Thoracic aorta (tissue), 2 donors: ENCODE measurements at regions not wholly inside any gene's neighbourhood (a gene's known extent, or its start where the extent isn't known, plus 50 kb on each side); places are given as distances from the start of the nearest gene placed in this dataset.
A peak's percentile ranks its signal among the peaks of the same experiment; 100 is the strongest.
"Not testable (repeated sequence)": the region's sequence is repeated elsewhere in the genome, so short reads cannot be mapped to it uniquely, and the experiment has no call there.

Source experiments
- ATAC-seq: fragments of 150-250 bp; one replicate; pipeline ENCODE4 v1.8.0; 2017; ENCODE audit warnings: low read depth; ENCODE audit not compliant: insufficient number of reproducible peaks, low FRiP score
- DNase-seq: peaks from one replicate; pipeline ENCODE4 v3.0.0-alpha.2; 2020; ENCODE audit warnings: low spot score
- H3K27ac ChIP-seq, 2 donors: fragments of 200-600 bp; sonication (generic); 1 replicate in 1 of 2; 2 replicates in 1 of 2; pipeline ENCODE4 v1.5.1; 2016; ENCODE audit warnings: mild to moderate bottlenecking in 2 of 2, moderate library complexity in 2 of 2
- H3K27me3 ChIP-seq: fragments of 200-600 bp; sonication (generic); replicated peaks from 2 replicates; pipeline ENCODE4 v1.6.0; 2016; ENCODE audit warnings: mild to moderate bottlenecking; ENCODE audit not compliant: insufficient read depth
- H3K36me3 ChIP-seq: fragments of 200-600 bp; sonication (generic); one replicate; pipeline ENCODE4 v1.5.1; 2016
- H3K4me1 ChIP-seq, 2 donors: fragments of 200-600 bp; sonication (generic); 1 replicate in 1 of 2; 2 replicates in 1 of 2; pipeline versions ENCODE4 v1.5.1 to v1.6.0; 2016; ENCODE audit warnings: low read depth in 2 of 2, mild to moderate bottlenecking in 1 of 2; ENCODE audit not compliant: control insufficient read depth in 1 of 2
- H3K4me3 ChIP-seq: fragments of 200-600 bp; sonication (generic); 2 replicates; pipeline ENCODE4 v1.5.1; 2016; ENCODE audit warnings: mild to moderate bottlenecking
- H3K9me3 ChIP-seq: fragments of 200-600 bp; sonication (generic); 2 replicates; pipeline ENCODE4 v1.5.1; 2016
- TF ChIP-seq, protein P1 (sequence below): fragments of 200-600 bp; sonication (generic); IDR thresholded peaks from one replicate; pipeline ENCODE4 v1.5.1; 2019; ENCODE audit warnings: antibody characterized with exemption

DNA sequence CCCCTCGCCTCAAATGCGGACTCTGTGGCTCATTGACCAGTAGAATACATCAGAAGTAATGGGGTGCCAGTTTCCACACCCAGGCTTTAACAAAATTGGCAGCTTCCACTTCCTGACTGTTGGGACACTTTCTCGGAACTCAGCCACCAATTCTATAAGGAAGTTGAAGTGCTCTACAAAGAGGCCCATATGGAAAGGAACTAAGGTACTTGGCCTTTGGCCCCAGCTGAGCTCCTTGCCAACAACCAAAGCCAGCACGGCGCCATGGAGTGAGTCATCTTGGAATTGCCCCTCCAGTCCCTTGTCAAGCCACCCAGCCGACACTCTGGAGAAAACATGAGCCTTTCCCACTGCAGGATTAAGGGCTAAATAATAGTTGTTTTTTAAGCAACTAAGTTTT, 262.2 kb upstream of the INTU start:
- H3K36me3 ChIP-seq = no peaks in the 10 kb centered on the region
- no peak overlapping the region for H3K4me3 ChIP-seq
- TF ChIP-seq, protein P1, sequence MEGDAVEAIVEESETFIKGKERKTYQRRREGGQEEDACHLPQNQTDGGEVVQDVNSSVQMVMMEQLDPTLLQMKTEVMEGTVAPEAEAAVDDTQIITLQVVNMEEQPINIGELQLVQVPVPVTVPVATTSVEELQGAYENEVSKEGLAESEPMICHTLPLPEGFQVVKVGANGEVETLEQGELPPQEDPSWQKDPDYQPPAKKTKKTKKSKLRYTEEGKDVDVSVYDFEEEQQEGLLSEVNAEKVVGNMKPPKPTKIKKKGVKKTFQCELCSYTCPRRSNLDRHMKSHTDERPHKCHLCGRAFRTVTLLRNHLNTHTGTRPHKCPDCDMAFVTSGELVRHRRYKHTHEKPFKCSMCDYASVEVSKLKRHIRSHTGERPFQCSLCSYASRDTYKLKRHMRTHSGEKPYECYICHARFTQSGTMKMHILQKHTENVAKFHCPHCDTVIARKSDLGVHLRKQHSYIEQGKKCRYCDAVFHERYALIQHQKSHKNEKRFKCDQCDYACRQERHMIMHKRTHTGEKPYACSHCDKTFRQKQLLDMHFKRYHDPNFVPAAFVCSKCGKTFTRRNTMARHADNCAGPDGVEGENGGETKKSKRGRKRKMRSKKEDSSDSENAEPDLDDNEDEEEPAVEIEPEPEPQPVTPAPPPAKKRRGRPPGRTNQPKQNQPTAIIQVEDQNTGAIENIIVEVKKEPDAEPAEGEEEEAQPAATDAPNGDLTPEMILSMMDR = no peak
- H3K27ac ChIP-seq = no peak overlapping the region
- DNase-seq (no peak), ATAC-seq (peak; percentile 37)
- H3K4me1 ChIP-seq = peaks cover 0 to 5% of the 10 kb centered on the region in 2 donors
- no peaks in the 10 kb centered on the region for H3K27me3 ChIP-seq
- no peaks in the 10 kb centered on the region for H3K9me3 ChIP-seq

DNA sequence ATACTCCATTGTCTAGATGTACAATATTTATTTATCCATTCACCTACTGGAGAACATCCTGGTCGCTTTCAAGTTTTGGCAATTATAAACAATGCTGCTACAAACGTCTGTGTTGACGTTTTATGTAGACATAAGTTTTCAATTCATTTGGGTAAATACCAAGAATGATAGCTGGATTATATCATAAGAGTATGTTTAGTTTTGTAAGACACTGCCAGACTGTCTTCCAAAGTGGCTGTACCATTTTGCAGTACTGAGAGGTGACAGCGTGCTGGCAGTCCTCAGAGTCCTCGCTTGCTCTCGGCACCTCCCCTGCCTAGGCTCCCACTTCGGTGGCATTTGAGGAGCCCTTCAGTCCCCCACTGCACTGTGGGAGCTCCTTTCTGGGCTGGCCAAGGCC, 253.3 kb upstream of the INTU start:
- H3K27ac ChIP-seq = no peak overlapping the region
- TF ChIP-seq, protein P1 = no peak
- H3K9me3 ChIP-seq = no peaks in the 10 kb centered on the region
- DNase-seq (no peak), ATAC-seq (no peak)
- H3K4me3 ChIP-seq = no peak overlapping the region
- H3K36me3 ChIP-seq = no peaks in the 10 kb centered on the region
- H3K27me3 ChIP-seq = no peaks in the 10 kb centered on the region
- no peaks in the 10 kb centered on the region for H3K4me1 ChIP-seq

DNA sequence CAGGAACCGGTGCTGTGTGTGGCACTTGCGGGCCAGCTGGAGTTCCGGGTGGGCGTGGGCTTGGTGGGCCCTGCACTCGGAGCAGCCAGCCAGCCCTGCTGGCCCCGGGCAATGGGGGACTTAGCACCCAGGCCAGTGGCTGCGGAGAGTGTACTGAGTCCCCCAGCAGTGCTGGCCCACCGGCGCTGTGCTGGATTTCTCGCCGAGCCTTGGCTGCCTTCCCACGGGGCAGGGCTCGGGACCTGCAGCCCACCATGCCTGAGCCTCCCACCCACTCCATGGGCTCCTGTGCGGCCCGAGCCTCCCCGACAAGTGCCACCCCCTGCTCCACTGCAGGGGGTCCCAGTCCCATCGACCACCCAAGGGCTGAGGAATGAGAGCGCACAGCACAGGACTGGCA, 252.8 kb upstream of the INTU start:
- H3K4me1 ChIP-seq, H3K4me3 ChIP-seq, ATAC-seq, H3K9me3 ChIP-seq, H3K27ac ChIP-seq, DNase-seq, H3K27me3 ChIP-seq, H3K36me3 ChIP-seq: not testable (repeated sequence)

DNA sequence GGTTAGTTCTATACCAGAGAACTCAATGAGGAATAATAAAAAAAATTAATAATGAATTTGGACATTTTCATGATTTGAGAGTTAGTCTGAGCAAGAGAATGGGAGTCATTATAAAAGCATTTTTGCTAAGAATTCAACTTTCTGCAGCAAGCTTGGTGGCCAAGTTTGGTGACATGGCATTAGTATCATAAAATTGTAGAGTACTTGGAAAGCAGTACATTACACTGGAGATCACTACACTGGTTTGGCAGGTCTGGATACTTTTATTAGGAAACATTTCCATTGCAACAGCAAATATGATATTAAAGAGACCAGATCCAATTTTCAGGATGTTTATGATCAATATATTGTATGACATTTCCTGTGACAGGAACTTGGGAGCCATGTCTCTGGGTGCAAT, 249.1 kb upstream of the INTU start:
- no peak for ATAC-seq
- DNase-seq = no peak
- Histone ChIP-seq H3K27ac (no peak overlapping the region), H3K9me3 (no peaks in the 10 kb centered on the region), H3K36me3 (no peaks in the 10 kb centered on the region), H3K27me3 (no peaks in the 10 kb centered on the region), H3K4me1 (no peaks in the 10 kb centered on the region), H3K4me3 (no peak overlapping the region)
- TF ChIP-seq, protein P1 = no peak

DNA sequence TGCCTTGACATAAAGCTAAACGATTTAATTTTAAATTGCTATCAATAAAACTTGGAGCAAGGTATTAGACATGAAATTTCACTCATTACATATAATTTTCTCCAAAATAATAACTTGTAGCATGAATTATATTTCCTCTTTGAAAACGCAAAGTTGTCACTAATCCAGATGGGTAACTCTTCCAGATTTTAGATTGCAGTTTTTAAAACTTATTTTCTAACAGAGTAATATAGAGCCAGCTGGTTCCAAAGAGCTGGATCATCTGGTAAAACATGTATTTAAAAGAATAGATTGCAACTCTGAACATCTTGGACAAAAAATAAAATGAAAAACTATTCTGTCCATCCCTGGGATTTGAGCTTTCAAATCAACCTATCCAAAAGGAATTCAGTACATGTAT, 238.2 kb upstream of the INTU start:
- H3K4me3 ChIP-seq = no peak overlapping the region
- no peak overlapping the region for H3K27ac ChIP-seq
- H3K27me3 ChIP-seq = no peaks in the 10 kb centered on the region
- H3K4me1 ChIP-seq = no peaks in the 10 kb centered on the region
- ATAC-seq (no peak), DNase-seq (no peak)
- no peaks in the 10 kb centered on the region for H3K9me3 ChIP-seq
- H3K36me3 ChIP-seq = no peaks in the 10 kb centered on the region
- TF ChIP-seq, protein P1 = no peak

DNA sequence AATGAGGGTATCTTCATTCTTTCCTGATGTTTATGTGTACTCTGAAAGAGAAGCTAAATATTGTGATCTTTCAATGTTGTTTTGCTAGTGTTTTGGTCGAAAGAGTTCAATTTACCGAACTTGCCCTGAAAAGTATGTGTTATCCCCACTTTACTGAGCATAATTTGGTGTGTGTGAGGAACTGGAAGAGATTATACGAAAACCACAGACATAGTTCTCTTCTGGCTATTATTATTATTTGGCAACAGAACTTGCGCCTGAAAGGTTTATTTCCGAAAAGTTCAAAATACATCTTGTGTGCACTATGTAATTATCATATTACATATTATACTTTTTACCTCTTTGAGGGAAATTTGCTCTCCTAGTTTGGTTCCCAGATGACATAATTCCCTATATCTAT, 232.5 kb upstream of the INTU start:
- no peak overlapping the region for H3K4me3 ChIP-seq
- H3K9me3 ChIP-seq = no peaks in the 10 kb centered on the region
- no peaks in the 10 kb centered on the region for H3K4me1 ChIP-seq
- no peaks in the 10 kb centered on the region for H3K36me3 ChIP-seq
- H3K27me3 ChIP-seq = no peaks in the 10 kb centered on the region
- TF ChIP-seq, protein P1 = no peak
- no peak for ATAC-seq
- DNase-seq = no peak
- H3K27ac ChIP-seq = no peak overlapping the region
